NOMO-1 treated with dmso at 0.1 percent for 144 hours (cell line): ENCODE measurements at regions not wholly inside any gene's neighbourhood (a gene's known extent, or its start where the extent isn't known, plus 50 kb on each side); places are given as distances from the start of the nearest gene placed in this dataset.
"Not testable (repeated sequence)": the region's sequence is repeated elsewhere in the genome, so short reads cannot be mapped to it uniquely, and the experiment has no call there.

Source experiments
- DNase-seq: peaks from one replicate; lab custom pipeline; 2025; ENCODE audit not compliant: unreplicated experiment; lab: John Stamatoyannopoulos, UW

DNA sequence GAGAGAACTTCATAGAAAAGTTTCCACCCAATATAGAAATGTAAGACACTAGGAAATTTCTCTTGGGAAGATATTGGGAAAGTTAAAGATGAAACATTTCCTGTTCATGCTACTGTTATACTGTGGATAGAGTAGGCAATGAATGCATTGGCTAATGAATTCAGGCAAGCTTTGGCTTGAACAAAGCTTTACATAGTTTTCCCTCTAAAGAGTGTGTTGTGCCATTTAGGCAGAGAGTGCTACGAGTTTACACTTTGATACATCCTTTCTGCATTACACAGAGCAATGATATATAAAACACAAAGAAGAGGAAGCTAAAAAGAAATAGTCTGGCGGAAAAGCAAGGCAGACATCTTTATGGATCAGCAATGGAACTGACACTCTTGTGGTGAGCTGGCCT, 125.9 kb upstream of the SHH start:
- no peak for DNase-seq

GRCh38 chr7:155935726-155936125, 123.5 kb upstream of the SHH start:
- DNase-seq, result no peak

GRCh38 chr7:155935005-155935557, 122.8 kb upstream of the SHH start:
- DNase-seq, result no peak

- DNase-seq, result not testable (repeated sequence)
Observed at GRCh38 chr7:155932324-155932723, 120.1 kb upstream of the SHH start.

GRCh38 chr7:155931396-155932085, 119.3 kb upstream of the SHH start:
- DNase-seq, result no peak

DNA sequence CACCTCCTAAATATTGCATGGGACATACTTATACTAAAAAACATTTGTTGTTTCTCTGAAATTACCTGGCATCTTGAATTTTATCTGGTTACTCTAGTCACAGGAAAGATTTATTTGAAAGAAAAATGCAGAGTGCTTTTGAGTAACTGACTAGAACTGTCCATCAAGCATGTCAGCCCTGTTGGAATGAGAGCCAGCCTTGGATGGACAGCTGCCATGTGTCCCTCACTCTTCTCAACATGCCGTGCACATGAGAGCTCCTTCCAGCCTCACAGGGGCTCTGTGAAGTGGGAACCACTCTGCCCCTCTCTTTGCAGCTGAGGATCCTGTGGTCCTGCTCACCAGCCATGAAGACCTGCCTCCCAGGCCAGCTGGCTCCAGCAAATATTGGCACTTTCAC, 118.3 kb upstream of the SHH start:
- DNase-seq, result no peak

- DNase-seq, result peak; percentile 1
Observed at GRCh38 chr7:155930061-155930460, 117.8 kb upstream of the SHH start.

DNA sequence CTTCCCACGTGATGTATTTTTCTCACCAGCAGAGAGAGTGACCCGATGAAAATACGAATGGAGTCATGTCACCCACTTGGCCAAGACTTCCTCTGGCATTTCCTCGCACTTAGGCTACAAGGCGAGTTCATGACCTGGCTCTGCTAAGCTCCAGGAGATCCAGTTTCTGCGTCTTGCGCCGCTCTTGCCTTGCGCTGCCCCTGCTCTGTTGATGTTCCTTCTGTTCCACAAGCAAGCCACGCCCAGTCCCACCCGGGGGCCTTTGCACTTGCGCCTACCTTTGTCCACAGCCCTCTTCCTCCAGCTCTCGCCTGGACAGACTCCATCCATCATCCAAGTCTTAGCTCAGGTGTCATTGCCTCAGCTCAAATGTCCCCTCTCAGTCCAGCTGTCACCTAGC, 116.3 kb upstream of the SHH start:
- no peak for DNase-seq

DNA sequence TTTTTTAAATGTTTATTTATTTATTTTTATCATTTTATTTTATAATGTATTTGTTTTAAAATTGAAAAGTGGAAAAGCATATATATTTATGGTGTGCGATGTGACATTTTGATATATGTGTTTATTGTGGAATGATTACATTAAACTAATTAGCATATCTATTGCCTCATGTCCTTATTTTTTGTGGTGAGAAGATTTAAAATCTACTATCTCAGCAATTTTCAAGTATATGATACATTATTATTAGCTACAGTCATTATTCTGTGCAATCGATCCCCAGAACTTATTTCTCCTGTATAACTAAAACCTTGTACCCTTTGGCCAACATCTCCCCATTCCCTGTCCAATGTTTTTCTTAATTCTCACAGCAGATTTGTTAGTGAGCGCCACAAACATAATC, 115.6 kb upstream of the SHH start:
- no peak for DNase-seq

DNA sequence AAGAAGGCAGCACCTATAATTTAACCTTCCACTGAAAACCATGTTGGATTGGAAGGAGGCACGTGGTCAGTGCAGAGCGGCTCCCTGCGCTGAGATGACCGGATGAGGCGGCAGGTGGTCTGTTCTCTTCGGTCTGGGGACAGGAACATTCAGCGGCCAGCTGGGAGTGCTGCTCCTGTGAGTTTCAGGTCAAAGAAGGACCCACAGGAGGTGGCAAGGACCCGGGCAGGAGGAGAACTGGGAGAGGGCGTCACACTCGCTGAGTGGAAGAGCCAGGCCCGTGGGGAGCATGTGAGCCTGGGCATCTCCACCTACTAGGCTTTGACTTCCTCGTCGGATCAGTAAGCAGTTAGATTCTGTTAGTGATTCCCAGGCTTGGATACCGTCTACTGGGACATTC, 113.4 kb upstream of the SHH start:
- DNase-seq, result no peak

GRCh38 chr7:155922067-155922816, 110.0 kb upstream of the SHH start:
- no peak for DNase-seq

GRCh38 chr7:155921804-155922066, 109.5 kb upstream of the SHH start:
- DNase-seq, result no peak

DNA sequence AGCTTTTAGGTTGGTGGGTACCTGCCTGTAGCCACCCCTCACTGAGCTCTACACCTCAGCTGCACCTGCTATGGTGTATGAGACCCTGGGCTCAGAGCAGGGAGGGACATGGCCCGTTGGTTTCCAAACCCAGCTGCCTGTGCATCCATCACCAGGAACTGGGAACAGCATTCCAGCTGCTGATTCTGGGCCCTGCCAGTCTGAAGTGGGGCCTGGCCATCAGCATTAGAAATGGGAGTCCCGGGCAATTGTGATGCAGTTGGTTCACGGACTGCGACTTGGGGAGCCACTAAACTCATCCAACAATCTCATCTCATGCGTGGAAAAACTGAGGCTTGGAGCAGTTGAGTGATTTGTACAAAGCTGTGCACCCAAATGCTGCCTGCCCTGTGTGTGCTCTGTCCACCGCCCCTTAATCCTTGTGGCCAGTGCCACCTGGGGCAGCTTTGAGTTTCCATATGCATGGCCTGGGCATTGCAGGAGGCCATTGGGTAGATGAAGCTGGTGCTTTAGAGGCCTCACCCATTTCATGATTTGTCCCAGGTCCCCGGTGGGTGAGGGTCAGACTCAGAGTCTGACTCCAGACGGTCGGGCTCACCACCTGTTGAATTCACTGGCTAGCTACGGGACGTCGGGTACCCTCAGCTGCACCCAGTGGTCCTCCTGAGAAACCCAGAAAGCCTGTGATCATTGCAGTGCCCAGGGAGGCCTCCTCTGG, 109.0 kb upstream of the SHH start:
- no peak for DNase-seq

DNA sequence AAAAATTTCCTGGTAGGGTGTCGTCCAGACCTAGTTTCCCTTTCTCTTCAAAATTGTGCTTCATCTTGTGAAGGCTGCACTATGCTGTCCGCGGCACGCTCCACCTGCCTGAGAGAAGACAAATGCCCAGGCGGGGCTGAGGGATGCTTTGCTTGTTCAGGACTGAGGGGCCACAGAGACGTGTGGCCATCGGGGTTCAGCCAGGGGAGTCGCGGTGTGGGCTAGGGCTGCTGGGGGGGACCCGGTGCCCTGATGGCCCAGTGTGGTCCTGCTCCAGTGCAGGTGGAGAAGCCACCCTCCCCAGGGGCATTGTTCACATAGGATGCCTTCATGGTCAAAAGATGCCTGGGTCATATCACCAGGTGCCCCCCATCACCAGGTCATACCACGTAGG, 107.8 kb upstream of the SHH start:
- DNase-seq, result no peak

- no peak for DNase-seq
Observed at GRCh38 chr7:155919391-155920067, 107.3 kb upstream of the SHH start.

- DNase-seq, result no peak
Observed at GRCh38 chr7:155918720-155919390, 106.6 kb upstream of the SHH start.

GRCh38 chr7:155917836-155918430, 105.7 kb upstream of the SHH start:
- no peak for DNase-seq

DNA sequence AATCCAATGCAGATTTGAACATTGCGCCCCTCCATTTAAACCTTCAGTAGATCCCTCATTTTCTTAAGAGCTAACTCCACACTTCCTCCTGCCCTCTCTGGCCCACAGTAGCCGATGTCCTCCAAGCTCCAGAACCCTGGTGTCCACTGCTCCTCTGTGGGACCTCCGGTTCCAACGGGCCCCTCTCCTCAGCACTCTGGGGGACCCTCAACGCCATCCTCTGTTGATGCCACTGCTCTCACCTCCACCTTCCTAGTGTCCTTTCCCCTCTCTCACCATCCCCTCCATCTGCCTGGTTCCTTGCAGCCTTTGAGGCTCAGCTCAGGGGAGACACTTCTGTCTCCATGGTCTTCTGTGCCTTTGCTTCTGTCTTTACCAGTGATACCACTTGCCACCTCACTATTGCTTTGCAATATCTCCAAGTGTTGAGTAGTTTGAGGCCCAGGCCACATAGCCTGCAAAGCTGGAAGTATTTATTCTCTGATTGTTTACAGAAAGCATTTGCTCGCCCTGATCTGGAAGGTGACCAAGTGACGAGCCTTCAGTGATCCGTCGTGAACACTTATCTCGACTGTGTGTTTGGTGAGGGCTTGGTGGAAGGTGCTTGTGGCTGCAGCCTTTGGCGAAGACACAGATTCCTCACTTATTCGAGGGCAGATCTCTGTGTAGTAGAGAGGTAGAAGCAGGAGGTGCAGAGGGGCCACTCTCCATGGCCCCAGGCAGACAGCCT, 104.8 kb upstream of the SHH start:
- no peak for DNase-seq

GRCh38 chr7:155914341-155914740, 102.1 kb upstream of the SHH start:
- no peak for DNase-seq

DNA sequence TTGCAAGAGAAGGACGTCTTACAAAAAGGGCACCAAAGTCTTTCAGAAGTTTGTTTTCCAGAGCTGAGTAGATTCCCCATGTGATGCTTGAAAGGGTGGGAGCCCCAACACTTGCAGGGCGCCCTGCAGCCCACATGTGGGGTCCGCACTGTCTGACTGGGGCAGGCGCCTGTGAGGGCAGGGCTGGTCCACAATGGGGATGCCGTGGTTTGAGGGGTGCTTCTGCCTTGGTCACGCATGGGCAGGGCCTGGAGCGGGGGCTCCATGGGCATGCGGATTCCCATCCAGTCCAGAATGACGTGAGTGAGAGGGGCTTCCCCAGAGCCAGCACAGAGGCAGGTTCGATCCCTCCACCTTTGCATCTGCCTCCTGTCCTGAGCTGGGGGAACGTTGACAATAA, 101.5 kb upstream of the SHH start:
- DNase-seq, result no peak
